T-helper 1 cell treated with Interleukin-12 subunit alpha and Interleukin-12 subunit beta and Interleukin-4 antibody, amounts not matched to agents 30 μg/mL and 1 μg/mL, for 36 hours (primary cell): ENCODE measurements at regions not wholly inside any gene's neighbourhood (a gene's known extent, or its start where the extent isn't known, plus 50 kb on each side); places are given as distances from the start of the nearest gene placed in this dataset.

Source experiments
- H3K27ac Mint-ChIP-seq: one replicate; pipeline ENCODE4 v1.8.0; 2021; ENCODE audit warnings: mild to moderate bottlenecking, mixed read lengths
- H3K27me3 Mint-ChIP-seq: one replicate; pipeline ENCODE4 v1.8.0; 2021; ENCODE audit warnings: low read depth, mixed read lengths
- H3K36me3 Mint-ChIP-seq: one replicate; pipeline ENCODE4 v1.8.0; 2021; ENCODE audit warnings: low read depth, mixed read lengths
- H3K4me1 Mint-ChIP-seq: one replicate; pipeline ENCODE4 v1.8.0; 2021; ENCODE audit warnings: low read depth, mixed read lengths
- H3K4me3 Mint-ChIP-seq: one replicate; pipeline ENCODE4 v1.8.0; 2021; ENCODE audit warnings: mild to moderate bottlenecking, moderate library complexity, mixed read lengths
- H3K9me3 Mint-ChIP-seq: one replicate; pipeline ENCODE4 v1.8.0; 2021; ENCODE audit warnings: mixed read lengths

GRCh38 chr2:234850818-234851217 is 101.0 kb upstream of the SH3BP4 start:
- Mint-ChIP-seq H3K27ac (no peak overlapping the region), H3K36me3 (no peaks in the 10 kb centered on the region), H3K4me3 (no peak overlapping the region), H3K4me1 (no peaks in the 10 kb centered on the region), H3K9me3 (no peaks in the 10 kb centered on the region), H3K27me3 (peaks cover 4% of the 10 kb centered on the region)

GRCh38 chr2:234849678-234850077 is 102.1 kb upstream of the SH3BP4 start:
- Mint-ChIP-seq H3K4me1 (no peaks in the 10 kb centered on the region), H3K4me3 (no peak overlapping the region), H3K27me3 (peaks cover 4% of the 10 kb centered on the region), H3K36me3 (no peaks in the 10 kb centered on the region), H3K27ac (no peak overlapping the region), H3K9me3 (no peaks in the 10 kb centered on the region)

- Mint-ChIP-seq H3K36me3 (no peaks in the 10 kb centered on the region), H3K9me3 (no peaks in the 10 kb centered on the region), H3K27ac (no peak overlapping the region), H3K27me3 (no peaks in the 10 kb centered on the region), H3K4me1 (no peaks in the 10 kb centered on the region), H3K4me3 (no peak overlapping the region)
Observed at GRCh38 chr2:234848578-234848977, 103.2 kb upstream of the SH3BP4 start.

GRCh38 chr2:234847639-234848038 is 104.2 kb upstream of the SH3BP4 start:
- no peaks in the 10 kb centered on the region for H3K9me3 Mint-ChIP-seq
- H3K27me3 Mint-ChIP-seq, result no peaks in the 10 kb centered on the region
- no peaks in the 10 kb centered on the region for H3K36me3 Mint-ChIP-seq
- H3K4me1 Mint-ChIP-seq, result no peaks in the 10 kb centered on the region
- H3K27ac Mint-ChIP-seq, result no peak overlapping the region
- no peak overlapping the region for H3K4me3 Mint-ChIP-seq

GRCh38 chr2:234847364-234847635 is 104.5 kb upstream of the SH3BP4 start:
- Mint-ChIP-seq H3K27me3 (no peaks in the 10 kb centered on the region), H3K27ac (no peak overlapping the region), H3K4me1 (no peaks in the 10 kb centered on the region), H3K9me3 (no peaks in the 10 kb centered on the region), H3K4me3 (no peak overlapping the region), H3K36me3 (no peaks in the 10 kb centered on the region)

- H3K4me3 Mint-ChIP-seq, result no peak overlapping the region
- H3K9me3 Mint-ChIP-seq, result no peaks in the 10 kb centered on the region
- no peaks in the 10 kb centered on the region for H3K4me1 Mint-ChIP-seq
- H3K27me3 Mint-ChIP-seq, result no peaks in the 10 kb centered on the region
- H3K27ac Mint-ChIP-seq, result no peak overlapping the region
- no peaks in the 10 kb centered on the region for H3K36me3 Mint-ChIP-seq
Observed at GRCh38 chr2:234846599-234847363, 105.0 kb upstream of the SH3BP4 start.

- H3K9me3 Mint-ChIP-seq, result no peaks in the 10 kb centered on the region
- no peak overlapping the region for H3K27ac Mint-ChIP-seq
- no peaks in the 10 kb centered on the region for H3K27me3 Mint-ChIP-seq
- H3K4me1 Mint-ChIP-seq, result no peaks in the 10 kb centered on the region
- no peak overlapping the region for H3K4me3 Mint-ChIP-seq
- H3K36me3 Mint-ChIP-seq, result no peaks in the 10 kb centered on the region
Observed at GRCh38 chr2:234845602-234846590, 105.9 kb upstream of the SH3BP4 start.

GRCh38 chr2:234843411-234843810 is 108.4 kb upstream of the SH3BP4 start:
- Mint-ChIP-seq H3K36me3 (no peaks in the 10 kb centered on the region), H3K27ac (no peak overlapping the region), H3K27me3 (no peaks in the 10 kb centered on the region), H3K9me3 (no peaks in the 10 kb centered on the region), H3K4me3 (no peak overlapping the region), H3K4me1 (no peaks in the 10 kb centered on the region)

- no peak overlapping the region for H3K4me3 Mint-ChIP-seq
- no peak overlapping the region for H3K27ac Mint-ChIP-seq
- no peaks in the 10 kb centered on the region for H3K36me3 Mint-ChIP-seq
- H3K27me3 Mint-ChIP-seq, result no peaks in the 10 kb centered on the region
- H3K4me1 Mint-ChIP-seq, result no peaks in the 10 kb centered on the region
- no peaks in the 10 kb centered on the region for H3K9me3 Mint-ChIP-seq
Observed at GRCh38 chr2:234842753-234843152, 109.1 kb upstream of the SH3BP4 start.

- no peaks in the 10 kb centered on the region for H3K9me3 Mint-ChIP-seq
- H3K36me3 Mint-ChIP-seq, result no peaks in the 10 kb centered on the region
- no peaks in the 10 kb centered on the region for H3K4me1 Mint-ChIP-seq
- no peak overlapping the region for H3K4me3 Mint-ChIP-seq
- no peaks in the 10 kb centered on the region for H3K27me3 Mint-ChIP-seq
- H3K27ac Mint-ChIP-seq, result no peak overlapping the region
Observed at GRCh38 chr2:234841321-234842015, 110.3 kb upstream of the SH3BP4 start.

GRCh38 chr2:234840336-234840735 is 111.5 kb upstream of the SH3BP4 start:
- Mint-ChIP-seq H3K9me3 (no peaks in the 10 kb centered on the region), H3K4me3 (no peak overlapping the region), H3K4me1 (no peaks in the 10 kb centered on the region), H3K27ac (no peak overlapping the region), H3K36me3 (no peaks in the 10 kb centered on the region), H3K27me3 (no peaks in the 10 kb centered on the region)

- H3K27me3 Mint-ChIP-seq, result no peaks in the 10 kb centered on the region
- H3K4me1 Mint-ChIP-seq, result no peaks in the 10 kb centered on the region
- no peak overlapping the region for H3K4me3 Mint-ChIP-seq
- no peaks in the 10 kb centered on the region for H3K9me3 Mint-ChIP-seq
- no peaks in the 10 kb centered on the region for H3K36me3 Mint-ChIP-seq
- no peak overlapping the region for H3K27ac Mint-ChIP-seq
Observed at GRCh38 chr2:234839285-234839684, 112.5 kb upstream of the SH3BP4 start.

GRCh38 chr2:234836271-234836670 is 115.5 kb upstream of the SH3BP4 start:
- H3K36me3 Mint-ChIP-seq, result no peaks in the 10 kb centered on the region
- H3K4me3 Mint-ChIP-seq, result no peak overlapping the region
- H3K27me3 Mint-ChIP-seq, result no peaks in the 10 kb centered on the region
- no peaks in the 10 kb centered on the region for H3K9me3 Mint-ChIP-seq
- H3K27ac Mint-ChIP-seq, result no peak overlapping the region
- no peaks in the 10 kb centered on the region for H3K4me1 Mint-ChIP-seq

GRCh38 chr2:234835738-234836137 is 116.1 kb upstream of the SH3BP4 start:
- no peaks in the 10 kb centered on the region for H3K9me3 Mint-ChIP-seq

More at GRCh38 chr2:234835738-234836137, 116.1 kb upstream of the SH3BP4 start:
- no peak overlapping the region for H3K27ac Mint-ChIP-seq
- H3K4me3 Mint-ChIP-seq, result no peak overlapping the region
- no peaks in the 10 kb centered on the region for H3K4me1 Mint-ChIP-seq
- no peaks in the 10 kb centered on the region for H3K27me3 Mint-ChIP-seq
- no peaks in the 10 kb centered on the region for H3K36me3 Mint-ChIP-seq
